ENCODE measurements at regions not wholly inside any gene's neighbourhood (a gene's known extent, or its start where the extent isn't known, plus 50 kb on each side); places are given as distances from the start of the nearest gene placed in this dataset.

GRCh38 chr5:167864801-167865200, 426.6 kb upstream of the WWC1 start:
- H3K27ac ChIP-seq = no peak overlapping the region
- no peak for DNase-seq (ENCODE audit: low read depth, low spot score)

GRCh38 chr5:167866797-167867196, 424.6 kb upstream of the WWC1 start:
- no peak for DNase-seq (ENCODE audit: low read depth, low spot score)
- H3K27ac ChIP-seq = no peak overlapping the region

- DNase-seq (ENCODE audit: low read depth, low spot score) = no peak
- no peak overlapping the region for H3K27ac ChIP-seq
Observed at GRCh38 chr5:167867281-167867680, 424.2 kb upstream of the WWC1 start.

GRCh38 chr5:167869125-167869524, 422.3 kb upstream of the WWC1 start:
- DNase-seq (ENCODE audit: low read depth, low spot score) = no peak
- H3K27ac ChIP-seq = no peak overlapping the region

GRCh38 chr5:167870055-167870454, 421.4 kb upstream of the WWC1 start:
- H3K27ac ChIP-seq = no peak overlapping the region
- no peak for DNase-seq (ENCODE audit: low read depth, low spot score)

- DNase-seq (ENCODE audit: low read depth, low spot score) = no peak
- H3K27ac ChIP-seq = no peak overlapping the region
Observed at GRCh38 chr5:167871091-167871490, 420.4 kb upstream of the WWC1 start.

GRCh38 chr5:167872791-167873190, 418.7 kb upstream of the WWC1 start:
- DNase-seq (ENCODE audit: low read depth, low spot score) = no peak
- no peak overlapping the region for H3K27ac ChIP-seq

- H3K27ac ChIP-seq = no peak overlapping the region
- DNase-seq (ENCODE audit: low read depth, low spot score) = no peak
Observed at GRCh38 chr5:167877114-167877722, 414.2 kb upstream of the WWC1 start.

GRCh38 chr5:167877924-167878323, 413.5 kb upstream of the WWC1 start:
- no peak for DNase-seq (ENCODE audit: low read depth, low spot score)
- no peak overlapping the region for H3K27ac ChIP-seq

GRCh38 chr5:167880420-167880819, 411.0 kb upstream of the WWC1 start:
- DNase-seq (ENCODE audit: low read depth, low spot score) = no peak
- no peak overlapping the region for H3K27ac ChIP-seq

GRCh38 chr5:167881041-167881440, 410.4 kb upstream of the WWC1 start:
- H3K27ac ChIP-seq = no peak overlapping the region
- no peak for DNase-seq (ENCODE audit: low read depth, low spot score)

- H3K27ac ChIP-seq = no peak overlapping the region
- DNase-seq (ENCODE audit: low read depth, low spot score) = no peak
Observed at GRCh38 chr5:167886196-167886595, 405.2 kb upstream of the WWC1 start.

GRCh38 chr5:167888393-167888792, 403.1 kb upstream of the WWC1 start:
- no peak overlapping the region for H3K27ac ChIP-seq
- DNase-seq (ENCODE audit: low read depth, low spot score) = no peak

GRCh38 chr5:167889276-167889675, 402.2 kb upstream of the WWC1 start:
- no peak for DNase-seq (ENCODE audit: low read depth, low spot score)
- H3K27ac ChIP-seq = no peak overlapping the region

GRCh38 chr5:167892352-167893115, 398.9 kb upstream of the WWC1 start:
- no peak overlapping the region for H3K27ac ChIP-seq
- no peak for DNase-seq (ENCODE audit: low read depth, low spot score)

GRCh38 chr5:167893271-167893670, 398.2 kb upstream of the WWC1 start:
- H3K27ac ChIP-seq = no peak overlapping the region
- no peak for DNase-seq (ENCODE audit: low read depth, low spot score)

- H3K27ac ChIP-seq = no peak overlapping the region
- no peak for DNase-seq (ENCODE audit: low read depth, low spot score)
Observed at GRCh38 chr5:167894631-167895472, 396.6 kb upstream of the WWC1 start.

- H3K27ac ChIP-seq = no peak overlapping the region
- DNase-seq (ENCODE audit: low read depth, low spot score) = no peak
Observed at GRCh38 chr5:167895899-167896659, 395.4 kb upstream of the WWC1 start.

- no peak for DNase-seq (ENCODE audit: low read depth, low spot score)
- H3K27ac ChIP-seq = no peak overlapping the region
Observed at GRCh38 chr5:167896814-167897213, 394.6 kb upstream of the WWC1 start.

- no peak overlapping the region for H3K27ac ChIP-seq
- DNase-seq (ENCODE audit: low read depth, low spot score) = no peak
Observed at GRCh38 chr5:167897371-167897770, 394.1 kb upstream of the WWC1 start.
